LNCAP (cell line): ENCODE measurements at regions not wholly inside any gene's neighbourhood (a gene's known extent, or its start where the extent isn't known, plus 50 kb on each side); places are given as distances from the start of the nearest gene placed in this dataset.

Source experiments
- TF ChIP-seq, protein P1 (sequence below): fragments of 450-650 bp; IDR thresholded peaks from 2 replicates; pipeline ENCODE4 v1.5.1; 2017; ENCODE audit warnings: mild to moderate bottlenecking

DNA sequence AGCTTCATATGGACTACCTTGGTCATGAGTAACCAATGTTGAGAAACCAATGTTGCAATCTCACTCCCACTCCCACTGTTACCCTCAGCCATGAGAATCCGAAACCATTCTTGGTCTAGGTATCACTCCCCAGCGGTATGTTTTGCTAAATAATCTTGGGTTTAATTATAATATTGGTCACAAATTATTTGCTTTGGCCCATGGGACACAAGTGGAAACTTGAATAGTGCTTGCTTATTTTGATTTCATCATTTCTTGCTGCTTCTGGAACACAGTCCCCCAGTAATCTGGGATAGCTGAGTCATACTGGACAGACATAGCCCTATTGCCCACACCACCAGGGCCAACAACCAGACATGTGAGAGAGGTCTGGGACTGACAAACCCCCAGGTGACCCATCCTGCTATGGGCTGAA lies 171.6 kb upstream of the IPO5 start:
- TF ChIP-seq, protein P1, sequence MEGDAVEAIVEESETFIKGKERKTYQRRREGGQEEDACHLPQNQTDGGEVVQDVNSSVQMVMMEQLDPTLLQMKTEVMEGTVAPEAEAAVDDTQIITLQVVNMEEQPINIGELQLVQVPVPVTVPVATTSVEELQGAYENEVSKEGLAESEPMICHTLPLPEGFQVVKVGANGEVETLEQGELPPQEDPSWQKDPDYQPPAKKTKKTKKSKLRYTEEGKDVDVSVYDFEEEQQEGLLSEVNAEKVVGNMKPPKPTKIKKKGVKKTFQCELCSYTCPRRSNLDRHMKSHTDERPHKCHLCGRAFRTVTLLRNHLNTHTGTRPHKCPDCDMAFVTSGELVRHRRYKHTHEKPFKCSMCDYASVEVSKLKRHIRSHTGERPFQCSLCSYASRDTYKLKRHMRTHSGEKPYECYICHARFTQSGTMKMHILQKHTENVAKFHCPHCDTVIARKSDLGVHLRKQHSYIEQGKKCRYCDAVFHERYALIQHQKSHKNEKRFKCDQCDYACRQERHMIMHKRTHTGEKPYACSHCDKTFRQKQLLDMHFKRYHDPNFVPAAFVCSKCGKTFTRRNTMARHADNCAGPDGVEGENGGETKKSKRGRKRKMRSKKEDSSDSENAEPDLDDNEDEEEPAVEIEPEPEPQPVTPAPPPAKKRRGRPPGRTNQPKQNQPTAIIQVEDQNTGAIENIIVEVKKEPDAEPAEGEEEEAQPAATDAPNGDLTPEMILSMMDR, result no peak

GRCh38 chr13:97786510-97786909 lies 167.0 kb upstream of the IPO5 start:
- TF ChIP-seq, protein P1, result no peak

GRCh38 chr13:97797553-97797952 lies 155.9 kb upstream of the IPO5 start:
- TF ChIP-seq, protein P1, result no peak

- TF ChIP-seq, protein P1, result no peak
These were observed 155.2 kb upstream of the IPO5 start for GRCh38 chr13:97798171-97798821.

DNA sequence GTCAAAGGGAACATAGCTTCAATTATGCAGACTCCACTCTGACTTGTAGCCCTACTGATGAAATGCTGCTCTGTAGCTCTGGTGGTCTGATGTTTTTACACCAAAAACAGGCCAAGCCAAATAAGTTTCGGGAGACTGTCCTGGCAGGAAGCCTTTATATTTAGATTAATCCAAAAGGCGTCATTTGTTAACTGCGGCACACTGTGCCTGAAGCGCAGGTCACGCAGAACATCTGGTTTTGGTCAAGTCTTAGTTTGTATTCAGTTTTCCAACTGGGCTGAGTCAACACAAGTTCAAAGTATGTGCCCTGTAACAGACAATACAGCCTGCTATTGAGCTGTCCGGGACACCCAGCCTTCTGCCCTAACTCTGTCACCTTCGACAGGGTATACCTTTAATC lies 154.6 kb upstream of the IPO5 start:
- TF ChIP-seq, protein P1, result no peak

- TF ChIP-seq, protein P1, result no peak
These were observed 151.3 kb upstream of the IPO5 start for GRCh38 chr13:97802213-97802612.

DNA sequence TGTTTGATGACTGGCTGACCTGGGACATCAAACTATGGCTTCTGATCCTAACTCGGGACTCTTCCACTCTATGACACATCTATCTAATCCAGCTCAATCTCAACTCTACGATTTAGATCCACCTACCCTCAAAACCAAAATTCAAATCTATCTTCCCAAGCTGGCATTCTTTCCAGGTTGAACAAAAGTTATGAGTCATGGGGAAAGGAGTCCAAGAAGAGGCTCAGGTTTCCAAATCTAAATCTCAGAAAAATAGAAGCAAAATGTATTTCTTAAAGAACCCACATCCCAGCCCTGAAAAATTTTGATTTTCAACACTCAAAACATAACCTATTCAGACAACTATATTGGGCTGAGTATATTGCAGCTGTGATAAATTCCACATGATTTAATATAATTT lies 143.9 kb upstream of the IPO5 start:
- TF ChIP-seq, protein P1, result no peak

DNA sequence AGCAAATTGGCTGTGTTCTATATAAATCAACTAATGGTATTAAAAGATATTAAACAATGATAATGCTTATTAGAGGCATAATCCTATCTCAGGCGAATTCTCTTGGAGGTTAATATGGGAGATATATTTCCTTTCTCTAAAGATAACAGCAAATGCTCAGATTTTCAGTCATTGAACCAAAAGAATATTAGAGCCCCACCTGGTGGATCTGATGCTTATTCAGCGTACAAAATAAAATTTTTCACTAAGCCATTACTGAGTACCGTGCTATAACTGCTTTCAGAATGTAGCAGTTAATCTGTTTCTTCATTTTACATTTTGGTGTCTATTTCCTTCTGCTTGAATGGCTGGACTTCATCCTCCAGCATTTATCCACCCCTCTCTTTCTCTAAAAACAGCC lies 143.3 kb upstream of the IPO5 start:
- TF ChIP-seq, protein P1, result peak; percentile 45
